Tibial nerve (tissue), 4 donors: ENCODE measurements at regions not wholly inside any gene's neighbourhood (a gene's known extent, or its start where the extent isn't known, plus 50 kb on each side); places are given as distances from the start of the nearest gene placed in this dataset.

Experiments
- EP300 ChIP-seq, 2 donors: sonication (generic); formaldehyde crosslinking; IDR thresholded peaks; one replicate each; pipeline ENCODE4 v1.6.1; 2017; ENCODE audit warnings: antibody characterized with exemption in 2 of 2, mild to moderate bottlenecking in 1 of 2
- POLR2A ChIP-seq, 2 donors: fragments of 450-650 bp; IDR thresholded peaks; one replicate each; pipeline ENCODE4 v1.6.1; 2017; ENCODE audit warnings: antibody characterized with exemption in 2 of 2, mild to moderate bottlenecking in 2 of 2, moderate library complexity in 2 of 2
- TF ChIP-seq, protein P1 (sequence below), 5 experiments: fragments of 200-600 bp in 3 of 5; fragments of 450-650 bp in 2 of 5; sonication (generic) in 3 of 5; IDR thresholded peaks; one replicate each; pipeline ENCODE4 v1.5.1; 2016 to 2019; ENCODE audit warnings: antibody characterized with exemption in 5 of 5, mild to moderate bottlenecking in 3 of 5, moderate library complexity in 2 of 5

- TF ChIP-seq, protein P1, sequence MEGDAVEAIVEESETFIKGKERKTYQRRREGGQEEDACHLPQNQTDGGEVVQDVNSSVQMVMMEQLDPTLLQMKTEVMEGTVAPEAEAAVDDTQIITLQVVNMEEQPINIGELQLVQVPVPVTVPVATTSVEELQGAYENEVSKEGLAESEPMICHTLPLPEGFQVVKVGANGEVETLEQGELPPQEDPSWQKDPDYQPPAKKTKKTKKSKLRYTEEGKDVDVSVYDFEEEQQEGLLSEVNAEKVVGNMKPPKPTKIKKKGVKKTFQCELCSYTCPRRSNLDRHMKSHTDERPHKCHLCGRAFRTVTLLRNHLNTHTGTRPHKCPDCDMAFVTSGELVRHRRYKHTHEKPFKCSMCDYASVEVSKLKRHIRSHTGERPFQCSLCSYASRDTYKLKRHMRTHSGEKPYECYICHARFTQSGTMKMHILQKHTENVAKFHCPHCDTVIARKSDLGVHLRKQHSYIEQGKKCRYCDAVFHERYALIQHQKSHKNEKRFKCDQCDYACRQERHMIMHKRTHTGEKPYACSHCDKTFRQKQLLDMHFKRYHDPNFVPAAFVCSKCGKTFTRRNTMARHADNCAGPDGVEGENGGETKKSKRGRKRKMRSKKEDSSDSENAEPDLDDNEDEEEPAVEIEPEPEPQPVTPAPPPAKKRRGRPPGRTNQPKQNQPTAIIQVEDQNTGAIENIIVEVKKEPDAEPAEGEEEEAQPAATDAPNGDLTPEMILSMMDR (IDR thresholded peaks at IDR 0.05), result no peak
- TF ChIP-seq EP300 (IDR thresholded peaks at IDR 0.05), result no peak
- TF ChIP-seq POLR2A (IDR thresholded peaks at IDR 0.05), result no peak
These were observed 83.3 kb downstream of the ZNF608 start for GRCh38 chr5:124663101-124663506.
